ENCODE measurements at regions not wholly inside any gene's neighbourhood (a gene's known extent, or its start where the extent isn't known, plus 50 kb on each side); places are given as distances from the start of the nearest gene placed in this dataset.
"Not testable (repeated sequence)": the region's sequence is repeated elsewhere in the genome, so short reads cannot be mapped to it uniquely, and the experiment has no call there.

DNA sequence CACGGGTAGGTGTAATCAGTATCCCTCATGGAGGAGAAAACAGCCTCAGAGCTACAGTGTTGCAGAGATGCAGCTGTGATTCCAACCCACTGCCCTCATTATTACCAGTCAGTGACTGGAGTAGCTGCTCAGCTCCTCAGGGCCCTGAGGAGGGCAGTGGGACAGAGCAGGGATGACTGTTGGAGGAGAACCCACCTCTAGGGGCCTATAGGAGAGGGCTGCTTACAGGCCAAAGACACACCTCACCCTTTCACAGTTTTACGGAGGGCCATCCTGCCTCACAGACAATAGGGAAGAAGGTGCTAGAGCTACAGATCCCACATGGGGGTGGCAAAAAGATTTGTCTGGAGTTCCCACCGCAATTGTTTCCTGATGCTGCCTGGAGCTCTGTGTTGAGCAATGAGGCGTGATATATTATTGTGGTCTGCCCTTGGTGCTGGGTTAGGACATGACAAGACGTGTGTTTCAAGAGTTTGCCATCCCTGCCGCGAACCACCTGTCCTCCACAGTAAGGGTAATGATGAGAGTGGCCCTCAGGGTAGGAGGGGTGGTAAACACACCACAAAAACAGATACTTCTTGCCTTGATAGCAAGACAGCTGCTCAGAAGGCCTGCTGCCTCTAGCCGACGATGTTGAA, 140.5 kb upstream of the TPM1 start:
- no peak for DNase-seq

DNA sequence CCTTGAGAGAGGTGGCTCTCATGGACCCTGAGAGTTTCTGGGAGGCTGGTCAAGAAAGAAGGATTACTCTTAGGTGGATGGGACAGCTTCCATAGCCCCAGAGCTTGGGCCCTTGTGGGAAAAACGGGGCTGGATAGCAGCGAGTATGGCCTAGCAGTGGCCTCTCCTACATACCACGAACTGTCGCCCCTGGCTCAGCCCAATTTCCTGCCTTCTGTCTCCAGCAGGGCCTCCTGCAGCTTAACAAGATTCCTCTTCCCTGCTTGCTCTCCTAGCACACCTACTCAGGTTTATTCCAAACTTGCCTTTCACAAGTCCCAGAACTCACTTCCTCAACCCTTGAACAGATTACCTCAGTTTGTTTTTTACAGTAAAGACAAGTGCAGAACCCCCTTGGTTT, 139.7 kb upstream of the TPM1 start:
- DNase-seq = no peak

- no peak for DNase-seq
Observed at GRCh38 chr15:62903437-62903836, 139.1 kb upstream of the TPM1 start.

GRCh38 chr15:62904041-62904910, 138.3 kb upstream of the TPM1 start:
- DNase-seq = no peak

- no peak for DNase-seq
Observed at GRCh38 chr15:62906627-62907026, 135.9 kb upstream of the TPM1 start.

GRCh38 chr15:62907275-62907674, 135.3 kb upstream of the TPM1 start:
- no peak for DNase-seq

GRCh38 chr15:62908341-62908740, 134.2 kb upstream of the TPM1 start:
- not testable (repeated sequence) for DNase-seq

DNA sequence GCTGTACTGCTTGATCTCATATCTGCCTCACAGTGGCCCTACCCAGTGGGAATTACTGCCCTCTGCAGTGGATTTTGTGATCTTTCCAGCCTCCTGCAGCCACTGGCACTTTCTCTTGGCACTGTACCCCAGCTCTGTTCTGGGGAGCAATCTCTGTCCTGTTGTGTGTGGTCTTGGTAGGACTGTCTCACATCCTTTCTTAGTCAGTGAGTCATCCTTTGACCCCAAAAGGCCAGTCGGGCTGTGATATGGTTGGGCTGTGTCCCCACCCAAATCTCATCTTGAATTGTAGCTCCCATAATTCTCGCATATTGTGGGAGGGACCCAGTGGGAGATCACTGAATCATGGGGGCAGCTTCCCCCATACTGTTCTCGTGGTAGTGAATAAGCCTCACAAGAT, 133.3 kb upstream of the TPM1 start:
- no peak for DNase-seq

DNA sequence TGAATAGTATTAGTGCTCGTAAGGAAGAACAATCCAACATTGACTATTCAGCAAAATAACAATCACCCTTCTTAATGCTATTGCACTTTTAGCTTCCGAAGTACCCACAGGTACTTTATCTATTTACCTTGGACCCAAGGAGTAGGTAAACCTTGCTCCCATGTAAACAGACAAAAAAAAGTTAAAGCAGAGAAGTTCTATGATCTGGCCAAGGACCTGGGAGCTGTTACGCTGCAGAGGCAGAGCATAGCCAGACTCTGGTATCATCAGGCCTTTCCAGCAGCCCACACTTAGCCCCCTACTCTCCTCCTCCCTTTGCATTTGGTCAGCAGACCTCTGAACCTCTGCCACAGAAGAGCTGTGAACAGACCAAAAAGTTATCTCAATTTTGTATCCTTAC, 130.3 kb upstream of the TPM1 start:
- no peak for DNase-seq

- no peak for DNase-seq
Observed at GRCh38 chr15:62912808-62913207, 129.7 kb upstream of the TPM1 start.

DNA sequence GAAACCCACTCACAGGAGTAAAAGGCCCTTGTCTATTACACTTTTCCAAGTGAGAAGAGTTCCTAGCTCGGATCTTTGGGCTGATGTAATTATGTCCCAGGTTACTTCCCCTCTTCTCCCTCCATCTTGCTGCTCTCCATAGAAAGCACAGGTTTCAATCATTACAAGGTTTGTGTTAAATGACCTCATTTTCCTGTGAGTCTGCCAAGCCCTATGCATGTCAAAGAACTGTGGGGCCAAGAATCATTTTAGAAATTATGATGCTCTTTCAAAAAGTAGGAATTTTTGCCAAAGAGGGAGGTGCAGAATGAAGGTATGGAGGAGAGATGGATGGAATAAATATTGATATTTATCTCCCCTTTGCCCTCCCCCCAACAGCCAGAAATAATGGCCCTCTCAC, 129.3 kb upstream of the TPM1 start:
- DNase-seq = no peak

GRCh38 chr15:62914461-62915079, 128.0 kb upstream of the TPM1 start:
- no peak for DNase-seq

DNA sequence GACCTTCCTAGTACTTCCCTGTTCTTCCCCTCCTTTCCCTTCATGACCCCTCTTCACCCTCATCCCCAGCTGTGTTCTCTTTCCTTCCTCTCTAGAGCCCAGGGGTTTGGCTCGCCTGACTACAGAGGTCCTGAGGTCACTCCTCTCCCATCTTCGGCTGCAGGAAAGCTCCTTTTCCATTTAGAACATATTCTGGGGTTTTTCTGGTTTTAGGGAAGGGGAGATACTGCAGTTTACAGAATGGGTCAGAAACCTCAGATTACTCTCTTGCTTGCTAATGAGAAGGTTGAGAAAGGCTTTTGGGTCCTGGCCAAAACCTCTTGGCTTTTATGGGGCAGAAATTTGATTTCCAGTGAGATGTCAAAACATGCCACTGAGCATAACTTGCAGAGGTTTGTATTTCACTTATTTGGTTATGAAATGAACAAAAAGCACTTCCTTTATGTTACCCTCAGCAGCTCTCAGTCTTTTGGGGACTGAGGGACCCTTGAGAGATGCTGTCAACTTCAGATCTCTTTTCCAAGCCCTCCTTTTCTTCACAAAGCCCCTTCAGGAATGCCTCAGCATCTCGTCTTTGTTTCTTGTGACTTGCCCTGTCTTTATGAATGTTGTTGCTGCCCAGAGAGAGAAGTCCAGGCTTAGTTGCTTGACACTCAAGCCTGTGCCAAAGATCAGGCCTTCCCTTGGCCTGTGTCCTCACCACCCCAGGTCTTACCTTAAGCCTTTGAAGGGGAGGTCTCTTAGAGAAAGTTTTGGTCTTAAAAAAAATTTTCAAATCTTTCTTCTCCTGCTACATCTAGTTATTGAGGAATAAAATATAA, 121.7 kb upstream of the TPM1 start:
- DNase-seq = no peak

- DNase-seq = no peak
Observed at GRCh38 chr15:62922514-62922913, 120.0 kb upstream of the TPM1 start.

DNA sequence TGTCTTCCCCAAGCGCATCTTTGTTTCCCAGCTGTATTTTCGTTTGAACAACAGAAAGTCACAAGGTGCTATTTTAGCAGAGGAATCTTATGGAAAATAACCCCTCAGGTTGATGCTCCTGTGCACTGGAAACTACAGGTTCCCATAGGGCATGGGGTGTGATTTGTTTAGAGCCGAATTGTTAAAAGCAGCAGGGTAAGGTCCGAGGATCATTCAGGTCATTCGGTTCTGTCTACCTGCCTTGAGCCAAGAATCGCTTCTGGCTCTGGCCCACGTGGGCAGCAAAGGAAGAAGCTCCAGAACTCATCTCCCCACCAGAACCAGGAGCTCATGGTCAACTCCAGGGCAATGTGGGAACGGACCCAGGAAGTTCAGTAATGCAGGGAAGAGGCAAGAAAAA, 116.7 kb upstream of the TPM1 start:
- no peak for DNase-seq

GRCh38 chr15:62927196-62927595, 115.4 kb upstream of the TPM1 start:
- no peak for DNase-seq

DNA sequence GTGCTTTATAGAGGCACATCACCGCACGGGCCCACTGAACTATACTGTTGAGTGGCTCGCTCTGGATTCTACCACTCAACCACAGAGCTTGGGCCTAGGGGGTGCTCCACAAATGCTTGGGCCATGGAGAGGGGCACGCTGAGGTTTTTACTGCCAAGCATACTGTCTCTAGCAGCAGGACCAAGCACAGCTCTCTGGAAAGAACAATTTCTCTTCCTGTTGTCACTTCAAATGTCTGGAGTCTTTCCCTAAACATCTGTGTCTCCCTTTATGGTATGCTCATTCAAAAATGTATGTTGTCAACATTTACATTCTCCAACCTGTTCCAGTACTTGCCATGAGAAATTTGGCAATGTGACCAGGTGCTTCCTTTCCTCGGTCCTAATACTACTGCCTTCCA, 114.7 kb upstream of the TPM1 start:
- no peak for DNase-seq

DNA sequence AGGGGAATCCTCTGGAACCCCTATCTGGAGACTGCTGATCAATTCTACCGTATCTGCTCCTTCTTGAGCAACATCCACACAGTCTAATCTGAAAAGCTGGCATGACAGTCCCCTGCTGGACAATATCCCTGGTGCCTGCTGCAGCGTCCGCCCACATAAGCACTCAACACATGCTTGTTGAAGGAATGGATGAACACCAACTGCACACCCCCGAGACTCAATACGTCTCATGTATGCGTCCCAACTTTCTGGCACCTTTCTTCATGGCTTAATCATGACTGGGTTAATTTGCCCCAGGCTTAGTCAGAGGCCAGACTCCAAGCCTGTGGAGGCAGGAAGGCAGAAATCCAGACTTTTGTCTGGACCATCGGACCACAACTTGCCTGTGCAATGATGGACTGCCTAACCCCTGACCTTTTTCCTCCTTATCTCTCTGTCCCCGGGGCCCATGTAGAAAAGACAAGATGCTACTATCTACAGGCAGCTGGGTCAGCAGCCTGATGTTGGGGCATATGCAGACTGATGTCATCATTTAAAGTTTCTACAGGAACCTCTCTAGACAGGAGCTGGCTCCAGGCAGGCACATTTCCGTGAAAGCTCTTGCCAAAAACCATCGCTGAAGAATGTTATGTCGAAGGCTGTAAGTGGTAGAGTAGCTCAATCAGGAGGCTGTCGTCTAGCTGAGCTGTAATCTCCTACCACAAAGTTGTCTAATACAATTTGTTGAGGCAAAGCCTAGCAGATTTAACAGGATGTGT, 114.1 kb upstream of the TPM1 start:
- no peak for DNase-seq

- DNase-seq = no peak
Observed at GRCh38 chr15:62929000-62929357, 113.6 kb upstream of the TPM1 start.

DNA sequence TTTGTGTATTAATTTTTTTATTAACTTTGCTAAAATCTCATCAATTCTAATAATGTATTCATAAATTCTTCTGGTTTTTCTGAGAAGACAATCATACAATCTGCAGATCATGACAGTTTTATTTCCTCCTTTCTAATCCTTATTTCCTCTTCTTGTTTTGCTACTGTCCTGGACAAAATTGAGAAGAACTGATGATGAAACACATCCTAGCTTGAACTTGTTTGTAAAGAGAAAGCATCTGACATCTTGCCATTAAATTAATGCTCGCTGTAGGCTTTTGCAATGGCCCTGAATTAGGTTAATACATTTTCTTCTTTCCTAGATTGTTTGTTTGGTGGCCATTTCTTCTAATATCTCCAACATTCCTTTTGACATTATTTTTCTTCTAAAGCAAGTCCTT, 110.9 kb upstream of the TPM1 start:
- DNase-seq = no peak

- no peak for DNase-seq
Observed at GRCh38 chr15:62932436-62932835, 110.1 kb upstream of the TPM1 start.

GRCh38 chr15:62933386-62933785, 109.2 kb upstream of the TPM1 start:
- no peak for DNase-seq

Data from CD4-positive, alpha-beta T cell treated with Interleukin-6 for 4 hours (primary cell).